ENCODE measurements at regions not wholly inside any gene's neighbourhood (a gene's known extent, or its start where the extent isn't known, plus 50 kb on each side); places are given as distances from the start of the nearest gene placed in this dataset.
"Not testable (repeated sequence)": the region's sequence is repeated elsewhere in the genome, so short reads cannot be mapped to it uniquely, and the experiment has no call there.

DNA sequence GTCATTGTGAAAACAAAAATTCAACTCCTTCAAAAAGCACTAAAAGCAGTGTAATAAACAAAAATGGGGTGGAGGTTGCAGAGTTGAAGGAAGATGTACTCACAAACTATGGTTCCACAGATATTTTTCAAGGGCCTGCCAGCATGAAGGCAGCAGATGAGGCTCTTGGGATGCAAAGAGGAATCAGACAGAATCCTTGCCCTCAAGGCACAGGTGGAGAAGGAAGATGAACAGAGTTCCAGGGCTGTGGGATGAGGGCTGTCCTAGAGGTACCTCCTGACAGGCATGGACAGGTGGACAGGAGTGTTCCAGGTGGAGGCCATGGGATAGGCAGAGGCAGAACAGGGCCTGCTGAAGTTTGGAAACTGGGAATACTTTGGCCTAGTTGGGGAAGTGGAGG is 140.5 kb upstream of the ANKH start:
- DNase-seq, result no peak

DNA sequence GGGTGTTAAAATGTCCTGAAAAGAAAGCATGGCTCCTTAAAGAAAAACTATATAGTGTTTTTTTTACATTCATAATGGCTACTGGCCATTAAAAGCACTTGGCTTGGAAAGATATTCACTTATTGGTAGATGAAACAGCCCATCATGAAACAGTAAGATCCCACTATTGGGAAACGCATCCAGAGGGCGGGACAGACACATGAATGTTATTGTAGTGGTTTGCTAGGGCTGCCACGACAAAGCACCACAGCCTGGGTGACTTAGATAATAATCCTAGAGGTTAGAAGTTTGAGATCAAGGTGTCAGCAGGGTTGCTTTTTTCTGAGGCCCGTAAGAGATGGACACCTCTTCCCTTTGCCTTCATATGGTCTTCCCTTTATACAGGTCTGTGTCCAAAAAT is 139.4 kb upstream of the ANKH start:
- no peak for DNase-seq

DNA sequence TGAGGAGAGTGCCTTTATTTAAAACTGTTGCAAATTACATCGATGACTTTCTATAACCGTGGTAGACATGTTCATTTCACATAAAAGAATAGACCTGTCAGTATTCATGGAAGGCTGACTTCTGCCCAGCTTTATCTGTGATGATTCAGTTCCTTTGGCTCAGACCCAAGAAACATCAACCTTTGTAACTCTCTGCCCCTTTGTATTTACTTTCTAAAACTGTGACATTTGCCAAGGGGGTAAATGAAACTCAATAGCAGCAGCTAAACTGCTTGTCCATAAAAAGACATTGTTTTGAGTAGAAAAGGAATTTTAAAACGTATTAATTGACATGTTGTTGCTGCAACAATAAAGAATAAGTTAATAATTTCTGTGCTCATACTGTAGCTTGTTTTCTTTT is 137.8 kb upstream of the ANKH start:
- DNase-seq, result no peak

DNA sequence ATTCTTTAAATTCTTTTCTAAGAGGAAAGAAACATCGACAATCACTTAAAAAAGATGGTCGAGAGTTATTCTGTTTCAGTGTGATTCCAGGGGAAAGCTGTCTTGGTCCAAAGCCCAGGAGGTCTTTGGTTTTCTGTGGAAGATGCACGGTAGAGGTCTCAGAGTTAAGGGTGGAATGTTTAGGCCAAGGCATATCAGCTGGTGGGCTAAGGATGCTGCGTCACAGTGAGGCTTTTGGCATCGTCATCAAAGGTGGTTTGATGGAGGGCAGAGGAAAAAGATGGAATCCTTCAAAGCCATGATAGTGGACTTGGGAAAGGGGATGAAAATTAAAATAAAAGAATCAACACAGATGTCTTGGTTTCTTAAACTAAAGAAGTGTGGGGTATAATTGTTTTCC is 137.3 kb upstream of the ANKH start:
- DNase-seq, result no peak

DNA sequence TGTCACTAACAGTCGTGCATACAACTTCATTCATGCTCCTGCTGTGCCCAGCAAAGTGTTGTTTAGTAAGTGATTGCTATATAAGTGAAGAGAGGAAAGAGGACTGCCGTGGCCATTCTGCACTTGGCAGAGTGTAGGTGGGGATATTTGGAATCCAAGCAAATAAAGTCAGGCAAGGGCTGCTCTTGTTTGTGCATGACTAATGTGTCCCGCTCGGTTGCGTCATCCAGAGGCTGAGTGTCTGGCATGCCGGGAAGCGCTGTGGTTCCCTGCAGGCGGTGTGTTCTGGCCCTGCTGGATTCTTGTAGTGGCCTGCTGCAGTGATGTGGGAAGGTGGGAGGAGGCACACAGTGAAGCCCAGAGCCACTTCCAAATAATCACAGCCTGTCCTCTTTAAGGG is 136.9 kb upstream of the ANKH start:
- no peak for DNase-seq

DNA sequence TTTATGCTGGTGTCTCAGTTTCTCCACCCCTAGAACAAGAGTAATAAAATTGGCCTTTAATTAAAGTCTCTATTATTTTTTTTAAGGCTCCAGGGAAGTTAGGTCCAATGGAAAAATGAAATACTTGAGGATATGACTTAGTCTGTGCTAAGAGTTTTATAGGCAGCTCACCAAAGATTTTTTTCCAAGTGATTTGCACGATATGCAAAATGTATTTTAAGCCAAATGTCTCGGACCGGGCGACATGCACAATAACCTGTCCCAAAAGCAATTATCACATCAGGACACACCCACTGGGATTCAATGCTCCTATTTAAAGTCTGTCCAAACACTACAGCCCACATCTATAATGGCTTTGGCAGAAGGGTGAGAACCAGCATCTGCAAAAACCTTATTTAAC is 136.1 kb upstream of the ANKH start:
- no peak for DNase-seq

DNA sequence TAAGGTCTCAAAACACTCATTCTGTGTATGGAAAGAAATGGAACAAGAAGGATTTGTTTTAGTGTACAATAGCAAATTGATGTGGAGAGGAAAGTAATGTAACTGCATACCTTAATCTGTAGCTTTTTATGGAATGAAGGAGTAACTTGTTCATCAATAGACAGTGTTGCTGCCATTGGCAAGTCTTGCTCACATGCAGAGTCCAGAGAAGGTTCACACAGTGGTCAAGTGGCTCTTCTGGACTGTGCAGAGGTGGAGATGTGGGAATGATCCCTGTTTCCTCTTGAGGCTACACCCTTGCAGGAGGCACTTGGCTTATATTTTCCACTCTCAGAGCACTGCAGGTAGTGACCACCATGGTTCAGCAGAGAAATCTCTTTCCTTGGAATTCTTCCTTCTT is 132.9 kb upstream of the ANKH start:
- DNase-seq, result no peak

DNA sequence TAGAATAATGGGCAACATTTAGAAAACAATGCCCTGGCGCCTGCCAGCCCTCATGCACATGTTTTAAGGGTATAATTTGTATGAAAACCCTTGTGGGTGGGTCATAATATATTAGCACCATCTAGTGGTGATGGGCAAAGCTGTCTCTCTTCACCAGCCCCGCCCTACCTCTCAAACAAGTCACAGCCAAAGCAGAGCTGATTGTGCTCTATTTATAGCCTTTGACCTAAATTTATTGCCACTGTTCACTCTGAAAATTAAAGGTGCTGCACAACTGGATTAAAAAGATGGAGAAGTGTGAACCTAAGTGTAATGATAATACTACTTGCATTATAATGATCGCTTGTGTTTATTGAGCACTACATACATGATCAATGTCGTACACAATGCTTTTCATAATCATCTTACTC is 131.9 kb upstream of the ANKH start:
- peak; percentile 10 for DNase-seq

DNA sequence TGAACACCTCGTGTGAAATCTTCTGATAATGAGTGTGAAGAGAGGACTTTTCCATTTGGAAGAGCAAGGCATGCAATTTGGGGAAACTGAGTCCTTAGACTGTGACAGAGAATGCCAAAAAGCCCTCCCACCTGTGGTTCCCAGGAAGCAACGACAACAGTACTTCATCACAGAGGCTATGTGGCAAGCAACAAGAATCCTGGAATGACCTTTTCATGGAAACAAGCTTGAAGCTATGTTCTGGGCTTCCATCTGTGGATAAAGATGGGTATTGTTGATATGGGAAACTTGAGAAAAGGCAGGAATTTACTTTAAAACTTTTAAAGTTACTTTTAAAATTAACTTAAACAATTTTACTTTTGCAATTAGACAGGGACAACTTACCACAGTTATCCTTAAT is 131.2 kb upstream of the ANKH start:
- no peak for DNase-seq

DNA sequence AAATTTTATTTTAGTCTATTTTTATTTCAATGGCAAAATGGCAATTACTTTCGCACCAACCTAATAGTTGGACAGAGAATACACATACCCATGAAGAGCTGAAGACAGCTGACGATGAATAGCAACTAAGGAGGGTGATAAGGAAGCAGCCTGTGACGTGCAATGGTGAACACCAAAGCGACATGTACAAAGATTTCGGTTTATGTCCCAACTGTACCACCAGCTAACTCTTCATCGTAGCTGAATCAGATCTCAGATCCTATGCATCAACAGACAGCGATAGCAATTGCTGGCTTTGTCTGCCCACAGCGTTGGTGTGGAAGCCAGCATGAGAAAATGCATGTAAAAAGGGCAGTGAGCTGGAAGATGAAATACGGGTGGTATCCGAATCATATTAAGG is 130.6 kb upstream of the ANKH start:
- no peak for DNase-seq

DNA sequence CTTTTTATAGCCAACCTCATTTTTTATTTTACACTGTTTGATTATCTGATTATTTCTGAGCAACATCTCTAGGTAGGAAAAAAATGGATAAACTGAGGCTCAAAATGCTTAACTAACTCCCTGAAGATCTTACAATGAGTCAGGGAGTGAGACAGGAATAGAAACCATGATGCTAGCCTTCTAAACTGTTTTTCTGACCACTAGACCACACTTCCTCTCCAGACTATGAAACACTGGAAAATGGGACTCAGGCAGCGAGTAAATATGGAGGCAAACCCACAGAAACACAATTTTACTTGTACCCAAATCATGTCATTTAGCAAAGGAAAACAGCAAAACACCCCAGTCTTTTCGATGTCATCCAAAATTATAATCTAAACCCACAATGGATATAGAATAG is 129.9 kb upstream of the ANKH start:
- DNase-seq, result no peak

DNA sequence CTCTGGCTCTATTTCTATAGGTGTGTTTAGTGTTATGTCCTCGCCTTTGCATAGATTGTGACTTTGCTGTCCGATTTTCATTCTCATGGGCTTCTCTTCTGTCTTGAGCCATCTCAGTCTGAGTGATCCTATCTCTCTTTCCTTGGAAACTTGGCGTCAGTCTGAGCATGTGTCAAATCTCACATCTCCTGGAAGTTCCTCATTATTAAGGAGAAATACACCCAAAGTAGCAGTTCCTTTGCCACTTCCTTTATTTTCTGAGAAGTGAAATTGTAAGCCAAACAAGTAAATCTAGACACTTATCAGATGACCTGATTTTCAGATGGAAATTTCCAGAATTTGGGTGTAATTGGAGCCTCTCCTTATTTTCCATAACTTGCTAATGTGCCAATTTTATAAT is 126.9 kb upstream of the ANKH start:
- DNase-seq, result no peak

DNA sequence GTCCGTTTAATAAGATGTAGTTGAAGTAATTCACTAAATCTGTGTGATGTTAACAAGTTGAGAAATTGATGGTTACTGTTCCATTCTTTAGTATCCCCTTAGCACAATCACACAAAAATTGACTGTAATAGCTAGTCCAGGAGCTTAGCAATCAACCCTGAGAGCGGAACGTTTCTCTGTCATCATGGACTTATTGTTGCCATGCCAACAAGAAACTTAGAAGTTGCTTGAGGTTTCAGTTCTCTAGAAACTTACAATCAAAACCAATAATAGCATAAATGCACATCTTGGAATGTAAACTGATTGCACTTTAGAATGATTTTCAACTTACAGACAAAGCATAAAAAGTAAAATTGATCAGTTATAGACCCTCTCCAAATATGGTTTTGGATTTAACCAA is 125.4 kb upstream of the ANKH start:
- DNase-seq, result no peak

DNA sequence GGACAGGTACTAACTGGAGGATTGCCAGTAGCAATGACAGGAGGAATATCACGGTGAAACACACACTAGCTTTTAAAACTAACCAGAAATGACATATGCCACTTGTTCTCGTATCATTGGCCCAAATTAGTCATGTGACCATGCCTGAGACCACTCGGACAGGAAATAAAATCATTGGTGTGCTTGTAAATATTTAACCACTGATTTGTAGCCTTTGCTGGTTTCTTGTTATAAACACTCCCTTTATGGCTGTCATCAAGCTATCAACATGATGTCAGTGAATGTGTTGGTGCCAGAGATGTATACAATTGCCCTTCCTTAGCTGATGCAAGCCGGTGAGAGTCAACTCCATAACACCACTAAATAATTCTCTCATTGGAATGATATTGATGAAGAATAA is 123.7 kb upstream of the ANKH start:
- DNase-seq, result no peak

DNA sequence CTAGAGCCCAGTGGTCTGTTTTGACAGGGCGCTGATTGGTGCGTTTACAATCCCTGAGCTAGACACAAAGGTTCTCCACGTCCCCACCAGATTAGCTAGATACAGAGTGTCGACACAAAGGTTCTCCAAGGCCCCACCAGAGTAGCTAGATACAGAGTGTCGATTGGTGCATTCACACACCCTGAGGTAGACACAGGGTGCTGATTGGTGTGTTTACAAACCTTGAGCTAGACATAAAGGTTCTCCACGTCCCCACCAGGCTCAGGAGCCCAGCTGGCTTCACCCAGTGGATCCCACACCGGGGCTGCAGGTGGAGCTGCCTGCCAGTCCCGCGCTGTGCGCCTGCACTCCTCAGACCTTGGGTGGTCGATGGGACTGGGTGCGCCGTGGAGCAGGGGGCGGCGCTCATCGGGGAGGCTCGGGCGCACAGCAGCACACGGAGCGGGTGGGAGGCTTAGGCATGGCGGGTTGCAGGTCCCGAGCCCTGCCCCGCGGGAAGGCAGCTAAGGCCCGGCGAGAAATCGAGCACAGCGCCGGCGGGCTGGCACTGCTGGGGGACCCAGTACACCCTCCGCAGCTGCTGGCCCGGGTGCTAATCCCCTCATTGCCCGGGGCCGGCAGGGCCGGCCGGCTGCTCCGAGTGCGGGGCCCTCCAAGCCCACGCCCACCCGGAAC is 122.0 kb upstream of the ANKH start:
- DNase-seq, result not testable (repeated sequence)

DNA sequence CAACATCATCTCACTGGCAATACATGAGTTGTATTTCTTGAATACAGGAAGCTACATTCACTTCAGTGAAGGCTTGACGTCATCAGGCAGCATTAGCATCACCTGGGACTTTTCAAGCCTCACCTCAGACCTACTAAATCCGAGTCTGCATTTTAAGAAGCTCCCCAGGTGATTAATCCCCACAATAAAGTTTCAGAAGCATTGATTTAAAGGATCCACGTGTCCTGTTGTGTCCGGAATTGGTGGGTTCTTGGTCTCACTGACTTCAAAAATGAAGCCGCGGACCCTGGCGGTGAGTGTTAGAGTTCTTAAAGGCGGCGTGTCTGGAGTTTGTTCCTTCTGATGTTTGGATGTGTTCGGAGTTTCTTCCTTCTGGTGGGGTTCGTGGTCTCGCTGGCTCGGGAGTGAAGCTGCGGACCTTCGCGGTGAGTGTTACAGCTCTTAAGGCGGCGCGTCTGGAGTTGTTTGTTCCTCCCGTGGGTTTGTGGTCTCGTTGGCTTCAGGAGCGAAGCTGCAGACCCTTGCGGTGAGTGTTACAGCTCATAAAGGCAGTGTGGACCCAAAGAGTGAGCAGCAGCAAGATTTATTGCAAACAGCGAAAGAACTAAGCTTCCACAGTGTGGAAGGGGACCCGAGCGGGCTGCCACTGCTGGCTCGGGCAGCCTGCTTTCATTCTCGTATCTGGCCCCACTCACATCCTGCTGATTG is 121.3 kb upstream of the ANKH start:
- peak; percentile 36 for DNase-seq

DNA sequence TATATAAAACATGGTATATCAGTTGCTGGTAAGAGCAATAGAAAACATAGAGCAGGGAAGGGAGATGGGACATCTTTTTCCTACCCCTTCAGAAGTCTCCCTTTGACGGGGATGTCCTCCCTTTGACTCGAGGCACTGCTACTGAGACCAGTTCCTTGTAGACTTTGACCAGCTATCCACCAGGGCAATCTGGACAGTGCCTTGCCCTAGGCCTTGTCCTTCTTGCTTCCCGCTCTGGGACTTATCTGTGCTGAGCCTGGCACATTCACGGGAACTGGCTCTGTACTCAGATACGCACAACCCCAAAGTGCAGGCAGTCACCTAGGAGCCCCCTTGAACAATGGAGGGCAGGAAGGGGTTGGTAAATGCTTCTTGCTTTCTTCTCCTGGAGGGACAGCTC is 116.6 kb upstream of the ANKH start:
- DNase-seq, result no peak

DNA sequence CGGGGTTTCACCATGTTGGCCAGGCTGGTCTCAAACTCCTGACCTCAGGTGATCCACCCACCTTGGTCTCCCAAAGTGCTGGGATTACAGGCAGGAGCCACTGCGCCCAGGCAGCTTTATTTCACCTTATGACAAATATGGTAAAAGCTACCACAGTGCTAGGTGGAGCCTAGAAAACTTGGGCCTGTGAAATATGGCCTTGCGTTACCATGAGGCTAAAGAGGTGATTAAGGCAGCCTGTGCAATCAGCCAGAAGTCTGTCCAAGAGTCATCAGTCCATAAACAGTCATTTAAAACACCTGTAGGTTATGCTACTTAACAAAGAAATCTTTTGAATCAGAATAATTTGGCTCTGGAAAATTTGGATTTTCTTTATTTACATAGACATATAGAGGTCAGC is 114.8 kb upstream of the ANKH start:
- DNase-seq, result no peak

DNA sequence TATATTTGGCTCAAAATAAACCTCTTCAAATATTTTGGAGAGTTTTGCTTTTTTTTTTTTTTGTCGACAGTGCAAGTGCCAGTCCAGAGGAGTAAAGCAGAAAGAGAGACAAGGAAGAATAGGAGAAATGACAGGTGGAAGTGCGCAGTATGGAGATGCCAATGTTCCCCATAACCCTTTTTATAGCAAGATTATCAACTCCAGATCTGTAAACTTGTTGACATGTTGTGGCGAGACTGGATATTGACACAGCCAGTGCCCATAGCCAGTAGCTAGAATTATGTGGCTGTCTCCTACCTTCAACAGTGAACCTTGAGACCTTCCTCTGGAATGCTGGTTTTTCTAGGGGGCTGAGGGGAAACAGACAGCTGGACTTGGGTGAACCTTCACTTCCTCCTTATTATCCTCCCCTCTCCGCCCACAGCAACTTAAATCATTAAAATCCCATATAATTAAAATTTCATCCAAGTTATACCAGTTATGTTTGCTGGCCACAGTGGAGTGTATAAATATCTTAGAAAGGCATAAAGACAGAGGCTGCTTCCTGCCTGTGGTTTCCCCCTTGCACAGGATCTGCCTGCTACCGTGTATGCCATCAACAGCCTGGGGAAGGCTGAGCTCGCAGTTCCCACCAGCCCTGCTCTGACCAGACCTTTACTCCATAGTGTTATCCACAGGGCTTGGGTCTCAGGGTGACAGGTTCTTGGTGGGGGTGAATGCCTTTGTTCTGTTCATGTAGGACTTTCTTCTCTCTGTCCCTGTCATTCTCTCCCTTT is 112.3 kb upstream of the ANKH start:
- no peak for DNase-seq

DNA sequence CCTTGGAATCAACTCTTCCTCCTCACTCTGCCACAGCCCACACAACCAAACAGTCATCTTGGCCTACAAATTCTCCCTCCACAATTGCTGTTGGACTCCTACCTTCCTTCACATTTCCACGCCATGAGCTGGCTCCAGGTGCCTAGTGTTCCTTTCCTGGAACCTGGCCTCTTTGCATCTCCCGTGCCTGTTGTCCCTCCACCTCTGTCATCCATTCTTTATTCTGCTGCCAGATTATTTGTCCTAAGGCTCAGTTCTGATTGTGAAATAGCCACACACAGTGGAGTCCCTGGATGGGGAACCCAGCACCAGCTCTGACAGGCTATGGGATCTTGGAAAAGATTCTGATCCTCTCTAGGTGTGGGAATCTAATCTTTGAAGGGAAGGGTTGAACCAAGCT is 109.1 kb upstream of the ANKH start:
- no peak for DNase-seq

DNA sequence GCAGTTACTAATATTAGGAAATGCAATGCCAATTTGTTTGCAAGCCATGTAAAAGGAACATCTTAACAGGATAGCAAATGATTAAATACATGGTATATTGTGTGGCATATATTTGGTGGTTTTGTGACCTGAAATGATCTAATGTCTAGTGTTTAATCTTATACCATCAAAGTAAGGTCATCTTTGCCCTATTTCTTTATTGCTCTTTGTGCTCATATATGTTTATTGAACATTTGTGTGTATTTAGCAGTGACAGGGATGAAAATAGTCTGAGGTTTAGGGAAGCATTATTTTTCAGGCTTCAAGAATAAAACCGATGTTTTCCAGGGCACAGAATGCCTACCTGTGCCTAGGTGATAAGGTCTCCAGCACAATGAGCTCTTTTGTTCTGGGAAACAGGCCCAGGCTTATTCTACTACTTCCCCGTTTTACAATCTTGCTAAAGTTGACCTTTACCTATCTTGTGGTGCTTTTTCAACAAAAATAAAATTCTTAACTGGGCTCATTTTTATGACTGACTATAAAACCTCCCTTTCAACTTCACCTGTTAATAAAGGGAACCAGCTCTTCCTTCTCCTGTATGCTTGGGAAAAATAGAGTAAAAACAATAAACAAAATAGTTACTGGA is 105.6 kb upstream of the ANKH start:
- no peak for DNase-seq

DNA sequence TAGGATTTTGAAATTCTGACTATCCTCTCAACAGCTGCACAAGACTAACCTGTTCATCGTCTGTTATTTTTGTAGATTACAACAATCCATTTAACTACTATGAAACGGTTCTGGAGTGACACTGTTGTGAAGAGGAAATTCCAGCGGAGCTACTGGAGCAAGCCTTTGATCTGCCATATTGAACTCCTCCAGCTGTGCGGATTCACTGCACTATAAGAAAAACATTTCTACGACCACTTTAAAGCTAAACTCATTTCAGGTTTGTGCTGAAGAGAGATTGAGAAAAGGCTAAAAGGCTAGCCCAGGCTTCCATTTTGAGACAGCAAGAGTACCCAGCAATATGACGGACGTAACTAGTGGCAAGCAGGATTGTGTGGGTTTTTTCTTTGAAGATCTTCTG is 104.9 kb upstream of the ANKH start:
- DNase-seq, result no peak

DNA sequence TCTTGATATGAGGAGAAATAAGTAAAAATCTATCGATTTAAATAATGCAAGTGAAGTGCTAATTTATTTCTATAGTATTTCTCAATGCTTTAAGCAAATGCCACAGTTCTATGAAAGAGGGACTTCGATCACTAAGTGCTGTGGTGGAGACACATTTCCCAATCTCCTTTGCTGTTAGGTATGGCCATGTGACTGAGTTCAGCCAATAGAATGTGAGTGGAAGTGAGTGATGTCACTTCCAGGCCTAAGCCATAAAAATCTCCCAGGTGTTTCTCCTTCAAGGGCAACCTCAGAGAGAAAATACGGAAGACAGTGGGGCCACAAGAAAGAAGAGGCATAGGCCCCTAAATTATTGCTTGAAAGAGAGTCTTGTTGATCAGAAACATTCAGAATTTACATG is 100.3 kb upstream of the ANKH start:
- no peak for DNase-seq

DNA sequence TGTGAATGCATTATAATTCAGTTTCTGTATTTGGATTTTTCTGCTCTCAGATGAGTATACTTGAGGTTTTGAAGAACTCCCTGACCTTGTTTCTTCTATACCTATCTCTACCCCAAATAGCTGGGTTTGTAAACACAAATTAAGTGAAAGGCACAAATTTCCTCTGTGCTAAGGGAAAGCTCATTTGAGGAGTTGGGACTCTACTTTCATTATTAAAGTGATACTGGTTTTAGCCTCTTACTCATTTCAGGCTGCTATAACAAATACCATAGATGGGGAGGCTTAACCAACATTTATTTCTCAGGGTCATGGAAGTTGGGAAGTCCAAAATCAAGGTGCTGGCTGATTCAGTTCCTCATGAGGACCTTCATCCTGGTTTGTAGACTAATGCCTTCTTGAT is 97.2 kb upstream of the ANKH start:
- no peak for DNase-seq
